ENCODE measurements at regions not wholly inside any gene's neighbourhood (a gene's known extent, or its start where the extent isn't known, plus 50 kb on each side); places are given as distances from the start of the nearest gene placed in this dataset.

GRCh38 chr3:144821583-144821982 is 850.0 kb downstream of the DIPK2A start:
- CTCF ChIA-PET = no interaction called here
- Mint-ChIP-seq H3K9me3 (ENCODE audit: low read depth, unreplicated experiment) (no peaks in the 10 kb centered on the region), H3K27me3 (ENCODE audit: unreplicated experiment) (no peaks in the 10 kb centered on the region), H3K27ac (ENCODE audit: unreplicated experiment) (no peak overlapping the region), H3K36me3 (ENCODE audit: insufficient read depth, unreplicated experiment) (no peaks in the 10 kb centered on the region), H3K4me1 (ENCODE audit: low read depth, unreplicated experiment) (no peaks in the 10 kb centered on the region), H3K4me3 (ENCODE audit: low read depth, unreplicated experiment) (no peak overlapping the region)
- TF ChIP-seq CTCF (IDR thresholded peaks at IDR 0.05; ENCODE audit: unreplicated experiment) = no peak
- no TSS peak for BruUV-seq (replicated peaks)
- no peak for DNase-seq
- intact Hi-C loops (cut with micrococcal nuclease; ENCODE audit: unreplicated experiment) = no loop called here

- H3K36me3 Mint-ChIP-seq (ENCODE audit: insufficient read depth, unreplicated experiment) = no peaks in the 10 kb centered on the region
- no peak overlapping the region for H3K4me3 Mint-ChIP-seq (ENCODE audit: low read depth, unreplicated experiment)
Measured at GRCh38 chr3:144822671-144823070, 851.0 kb downstream of the DIPK2A start.

GRCh38 chr3:144831955-144832716 is 860.5 kb downstream of the DIPK2A start:
- no peak overlapping the region for H3K27ac Mint-ChIP-seq (ENCODE audit: unreplicated experiment)
- H3K9me3 Mint-ChIP-seq (ENCODE audit: low read depth, unreplicated experiment) = peaks cover 5% of the 10 kb centered on the region
- H3K27me3 Mint-ChIP-seq (ENCODE audit: unreplicated experiment) = no peaks in the 10 kb centered on the region
- no peak for DNase-seq
- H3K4me3 Mint-ChIP-seq (ENCODE audit: low read depth, unreplicated experiment) = no peak overlapping the region
- H3K4me1 Mint-ChIP-seq (ENCODE audit: low read depth, unreplicated experiment) = peaks cover 18% of the 10 kb centered on the region
- CTCF ChIA-PET = no interaction called here
- BruUV-seq (replicated peaks) = no TSS peak
- no peak for TF ChIP-seq CTCF (IDR thresholded peaks at IDR 0.05; ENCODE audit: unreplicated experiment)
- no peaks in the 10 kb centered on the region for H3K36me3 Mint-ChIP-seq (ENCODE audit: insufficient read depth, unreplicated experiment)
- intact Hi-C loops (cut with micrococcal nuclease; ENCODE audit: unreplicated experiment) = no loop called here

More at GRCh38 chr3:144822671-144823070, 851.0 kb downstream of the DIPK2A start:
- no peaks in the 10 kb centered on the region for H3K9me3 Mint-ChIP-seq (ENCODE audit: low read depth, unreplicated experiment)
- no peaks in the 10 kb centered on the region for H3K4me1 Mint-ChIP-seq (ENCODE audit: low read depth, unreplicated experiment)
- DNase-seq = no peak
- intact Hi-C loops (cut with micrococcal nuclease; ENCODE audit: unreplicated experiment) = no loop called here
- CTCF ChIA-PET = no interaction called here
- no peak for TF ChIP-seq CTCF (IDR thresholded peaks at IDR 0.05; ENCODE audit: unreplicated experiment)
- BruUV-seq (replicated peaks) = no TSS peak
- no peak overlapping the region for H3K27ac Mint-ChIP-seq (ENCODE audit: unreplicated experiment)
- no peaks in the 10 kb centered on the region for H3K27me3 Mint-ChIP-seq (ENCODE audit: unreplicated experiment)

GRCh38 chr3:144839991-144840390 is 868.4 kb downstream of the DIPK2A start:
- intact Hi-C loops (cut with micrococcal nuclease; ENCODE audit: unreplicated experiment) = no loop called here
- DNase-seq = no peak
- Mint-ChIP-seq H3K36me3 (ENCODE audit: insufficient read depth, unreplicated experiment) (no peaks in the 10 kb centered on the region), H3K4me1 (ENCODE audit: low read depth, unreplicated experiment) (no peaks in the 10 kb centered on the region), H3K27ac (ENCODE audit: unreplicated experiment) (no peak overlapping the region), H3K27me3 (ENCODE audit: unreplicated experiment) (no peaks in the 10 kb centered on the region), H3K4me3 (ENCODE audit: low read depth, unreplicated experiment) (no peak overlapping the region), H3K9me3 (ENCODE audit: low read depth, unreplicated experiment) (peaks cover 10% of the 10 kb centered on the region)
- no peak for TF ChIP-seq CTCF (IDR thresholded peaks at IDR 0.05; ENCODE audit: unreplicated experiment)
- CTCF ChIA-PET = interaction anchor here (0.6 kb wide), 1 partner anchor 158 kb away, joined by 5 read pairs; no protein-coding TSS in a partner anchor
- no TSS peak for BruUV-seq (replicated peaks)

All from Calu3 (cell line).